Aorta (tissue), 5 donors: ENCODE measurements at regions not wholly inside any gene's neighbourhood (a gene's known extent, or its start where the extent isn't known, plus 50 kb on each side); places are given as distances from the start of the nearest gene placed in this dataset.
"Not testable (repeated sequence)": the region's sequence is repeated elsewhere in the genome, so short reads cannot be mapped to it uniquely, and the experiment has no call there.

Experiments used
- ATAC-seq: fragments of 200-7000 bp; cut with Tn5 transposase; one replicate; pipeline ENCODE4 v1.9.1; 2022; ENCODE audit warnings: moderate library complexity; ENCODE audit not compliant: low FRiP score
- DNase-seq, 2 donors: peaks; one replicate each; pipeline ENCODE4 v3.0.0-alpha.2; 2020
- H3K27ac ChIP-seq, 2 donors: one replicate each; pipeline ENCODE4 v1.5.1; 2013; ENCODE audit warnings: low read length in 2 of 2, mild to moderate bottlenecking in 2 of 2, moderate library complexity in 2 of 2, control low read depth in 1 of 2, inconsistent platforms in 1 of 2, low read depth in 1 of 2
- H3K27me3 ChIP-seq, 2 donors: one replicate each; pipeline ENCODE4 v1.6.1; 2013; ENCODE audit warnings: control low read depth in 1 of 2, low read length in 1 of 2, mild to moderate bottlenecking in 1 of 2, moderate library complexity in 1 of 2; ENCODE audit not compliant: insufficient read depth in 2 of 2, control insufficient read depth in 1 of 2
- H3K36me3 ChIP-seq, 2 donors: one replicate each; pipeline ENCODE4 v1.6.1; 2013; ENCODE audit warnings: control low read depth in 1 of 2, low read length in 1 of 2, mild to moderate bottlenecking in 1 of 2; ENCODE audit not compliant: insufficient read depth in 2 of 2, control insufficient read depth in 1 of 2
- H3K4me1 ChIP-seq, 2 donors: one replicate each; pipeline ENCODE4 v1.6.1; 2013; ENCODE audit warnings: low read length in 2 of 2, control low read depth in 1 of 2, mild to moderate bottlenecking in 1 of 2, moderate library complexity in 1 of 2; ENCODE audit not compliant: insufficient read depth in 2 of 2, control insufficient read depth in 1 of 2
- H3K4me3 ChIP-seq, 2 donors: one replicate each; pipeline ENCODE4 v1.5.1; 2013; ENCODE audit warnings: low read length in 2 of 2, control low read depth in 1 of 2, mild to moderate bottlenecking in 1 of 2
- H3K9me3 ChIP-seq: one replicate; pipeline ENCODE4 v1.6.1; 2013; ENCODE audit warnings: mild to moderate bottlenecking, low read length; ENCODE audit not compliant: control insufficient read depth
- WGBS, 2 donors: extraction: QIAGEN DNeasy Blood & Tissue Kit; methylation state at CpG; one replicate each; pipeline ENCODE4 v1.1.7; 2013; 5-methylcytosine and 5-hydroxymethylcytosine counted together
- intact Hi-C, 2 donors: fragments of 100-400 bp; cut with DNase I; formaldehyde crosslinking; loops; one replicate each; pipeline versions ENCODE4 v1.14.2 to v1.15.0; 2022
- donor health status: healthy with polysubstance abuse.
- donor health status: Bipolar disorder and iron deficiency.
- donor health status: DM: no; HTN: no; CAD: no.
- donor health status: DM: no; HTN: no; CAD: no.
- donor health status: DM: yes; HTN: yes; CAD: no.

- H3K27ac ChIP-seq: no peak overlapping the region
- H3K4me1 ChIP-seq: no peaks in the 10 kb centered on the region
- WGBS, 2 donors: 60 to 64% methylated on average over 2 of the region's 2 CpGs
- intact Hi-C loops: loop anchor here in 1 of 2 donors (10.0 kb wide), 1 partner anchor 64 kb away; no protein-coding TSS in a partner anchor
- H3K36me3 ChIP-seq: no peaks in the 10 kb centered on the region
- H3K9me3 ChIP-seq: peaks cover 5% of the 10 kb centered on the region
- ATAC-seq (no peak), DNase-seq (no peak)
- H3K27me3 ChIP-seq: no peaks in the 10 kb centered on the region
- no peak overlapping the region for H3K4me3 ChIP-seq
Measured at GRCh38 chr16:8070506-8070905, 519.8 kb downstream of the TMEM114 start.

- H3K4me3 ChIP-seq, H3K9me3 ChIP-seq, H3K27ac ChIP-seq, H3K27me3 ChIP-seq, ATAC-seq, H3K36me3 ChIP-seq, intact Hi-C loops, H3K4me1 ChIP-seq, DNase-seq: not testable (repeated sequence)
- WGBS, 2 donors: 82 to 88% methylated on average over 3 of the region's 3 CpGs
Measured at GRCh38 chr16:8068225-8068624, 522.1 kb downstream of the TMEM114 start.

GRCh38 chr16:8063159-8063558 is 527.2 kb downstream of the TMEM114 start:
- ATAC-seq (no peak), DNase-seq (no peak)
- peaks cover 0 to 1% of the 10 kb centered on the region in 2 donors for H3K27me3 ChIP-seq
- no peaks in the 10 kb centered on the region for H3K36me3 ChIP-seq
- no peaks in the 10 kb centered on the region for H3K4me1 ChIP-seq
- no peak overlapping the region for H3K4me3 ChIP-seq
- WGBS, 2 donors: 34 to 56% methylated on average over 4 of the region's 4 CpGs
- intact Hi-C loops: no loop called here
- peaks cover 4% of the 10 kb centered on the region for H3K9me3 ChIP-seq
- no peak overlapping the region for H3K27ac ChIP-seq

- H3K36me3 ChIP-seq: no peaks in the 10 kb centered on the region
- H3K9me3 ChIP-seq: peaks cover 4% of the 10 kb centered on the region
- H3K4me1 ChIP-seq: no peaks in the 10 kb centered on the region
- H3K27me3 ChIP-seq: peaks cover 0 to 1% of the 10 kb centered on the region in 2 donors
- 83 to 91% methylated on average over 9 of the region's 9 CpGs for WGBS, 2 donors
- no peak overlapping the region for H3K4me3 ChIP-seq
- ATAC-seq: no peak
- DNase-seq: no peak
- no peak overlapping the region for H3K27ac ChIP-seq
- intact Hi-C loops: no loop called here
Measured at GRCh38 chr16:8062677-8063076, 527.6 kb downstream of the TMEM114 start.

- no peaks in the 10 kb centered on the region for H3K27me3 ChIP-seq
- no peak overlapping the region for H3K27ac ChIP-seq
- H3K36me3 ChIP-seq: no peaks in the 10 kb centered on the region
- ATAC-seq (no peak), DNase-seq (no peak)
- H3K9me3 ChIP-seq: no peaks in the 10 kb centered on the region
- no peak overlapping the region for H3K4me3 ChIP-seq
- intact Hi-C loops: loop anchor here in 1 of 2 donors (10.0 kb wide), 1 partner anchor 271 kb away; no protein-coding TSS in a partner anchor
- H3K4me1 ChIP-seq: no peaks in the 10 kb centered on the region
- 75 to 78% methylated on average over 4 of the region's 4 CpGs for WGBS, 2 donors
Measured at GRCh38 chr16:8055761-8056160, 534.5 kb downstream of the TMEM114 start.

GRCh38 chr16:8053437-8053836 is 536.9 kb downstream of the TMEM114 start:
- Histone ChIP-seq H3K4me3 (no peak overlapping the region), H3K27ac (no peak overlapping the region), H3K36me3 (no peaks in the 10 kb centered on the region), H3K27me3 (no peaks in the 10 kb centered on the region), H3K9me3 (no peaks in the 10 kb centered on the region), H3K4me1 (no peaks in the 10 kb centered on the region)
- intact Hi-C loops: loop anchor here in 1 of 2 donors (10.0 kb wide), 1 partner anchor 269 kb away; no protein-coding TSS in a partner anchor
- no peak for ATAC-seq
- 40 to 63% methylated on average over 4 of the region's 4 CpGs for WGBS, 2 donors
- no peak for DNase-seq

- Histone ChIP-seq H3K27ac (no peak overlapping the region), H3K9me3 (no peaks in the 10 kb centered on the region), H3K4me1 (no peaks in the 10 kb centered on the region), H3K4me3 (no peak overlapping the region), H3K27me3 (no peaks in the 10 kb centered on the region), H3K36me3 (no peaks in the 10 kb centered on the region)
- no peak for ATAC-seq
- 73 to 80% methylated on average over 4 of the region's 4 CpGs for WGBS, 2 donors
- intact Hi-C loops: no loop called here
- no peak for DNase-seq
Measured at GRCh38 chr16:8048433-8048832, 541.9 kb downstream of the TMEM114 start.

GRCh38 chr16:8047736-8048135 is 542.6 kb downstream of the TMEM114 start:
- no peaks in the 10 kb centered on the region for H3K4me1 ChIP-seq
- intact Hi-C loops: no loop called here
- no peaks in the 10 kb centered on the region for H3K9me3 ChIP-seq
- DNase-seq: no peak
- no peaks in the 10 kb centered on the region for H3K27me3 ChIP-seq
- no peaks in the 10 kb centered on the region for H3K36me3 ChIP-seq
- no peak overlapping the region for H3K4me3 ChIP-seq
- WGBS, 2 donors: 62% methylated on average over 7 of the region's 7 CpGs
- no peak for ATAC-seq
- no peak overlapping the region for H3K27ac ChIP-seq

- H3K4me3 ChIP-seq: no peak overlapping the region
- DNase-seq (no peak), ATAC-seq (no peak)
- intact Hi-C loops: no loop called here
- no peak overlapping the region for H3K27ac ChIP-seq
- no peaks in the 10 kb centered on the region for H3K27me3 ChIP-seq
- no peaks in the 10 kb centered on the region for H3K36me3 ChIP-seq
- WGBS, 2 donors: 70% methylated on average over 5 of the region's 5 CpGs
- H3K4me1 ChIP-seq: no peaks in the 10 kb centered on the region
- no peaks in the 10 kb centered on the region for H3K9me3 ChIP-seq
Measured at GRCh38 chr16:8044796-8045195, 545.5 kb downstream of the TMEM114 start.
